SK-N-SH (cell line): ENCODE measurements at regions not wholly inside any gene's neighbourhood (a gene's known extent, or its start where the extent isn't known, plus 50 kb on each side); places are given as distances from the start of the nearest gene placed in this dataset.

ENCODE experiments used
- POLR2AphosphoS5 ChIP-seq: IDR thresholded peaks from 2 replicates; pipeline ENCODE4 v1.6.1; 2012; ENCODE audit warnings: low read depth, low read length
- TCF12 ChIP-seq: IDR thresholded peaks from 2 replicates; pipeline ENCODE4 v1.4.0; 2012
- TF ChIP-seq, protein P1 (sequence below): fragments of 200-600 bp; sonication (generic); IDR thresholded peaks from 2 replicates; pipeline ENCODE4 v1.6.1; 2017; ENCODE audit warnings: antibody characterized with exemption, mild to moderate bottlenecking, moderate library complexity
- TF ChIP-seq, protein P2 (sequence below): IDR thresholded peaks from 2 replicates; pipeline ENCODE4 v1.4.0; 2012; ENCODE audit warnings: low read depth

DNA sequence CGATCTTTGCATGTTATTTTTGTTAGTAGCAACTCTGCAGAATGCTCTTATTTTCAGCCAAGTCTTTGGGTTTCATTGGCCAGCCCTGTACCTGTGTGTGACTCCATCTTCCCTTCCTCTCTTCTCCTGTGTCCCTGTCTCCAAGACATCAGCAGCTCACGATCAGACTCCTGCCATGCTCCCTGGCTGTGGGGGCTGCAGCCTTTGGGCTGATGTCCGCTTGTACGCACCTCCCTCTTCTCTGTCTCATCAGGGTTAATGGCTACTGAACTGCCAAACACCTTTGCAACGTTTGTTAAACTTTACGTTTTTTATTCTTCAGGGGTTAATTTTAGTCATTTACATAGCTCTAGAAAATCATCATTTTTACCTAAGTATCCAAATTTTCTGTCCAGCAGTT is 103.5 kb upstream of the RET start:
- TF ChIP-seq TCF12 (no peak), POLR2AphosphoS5 (no peak)
- TF ChIP-seq, protein P1, sequence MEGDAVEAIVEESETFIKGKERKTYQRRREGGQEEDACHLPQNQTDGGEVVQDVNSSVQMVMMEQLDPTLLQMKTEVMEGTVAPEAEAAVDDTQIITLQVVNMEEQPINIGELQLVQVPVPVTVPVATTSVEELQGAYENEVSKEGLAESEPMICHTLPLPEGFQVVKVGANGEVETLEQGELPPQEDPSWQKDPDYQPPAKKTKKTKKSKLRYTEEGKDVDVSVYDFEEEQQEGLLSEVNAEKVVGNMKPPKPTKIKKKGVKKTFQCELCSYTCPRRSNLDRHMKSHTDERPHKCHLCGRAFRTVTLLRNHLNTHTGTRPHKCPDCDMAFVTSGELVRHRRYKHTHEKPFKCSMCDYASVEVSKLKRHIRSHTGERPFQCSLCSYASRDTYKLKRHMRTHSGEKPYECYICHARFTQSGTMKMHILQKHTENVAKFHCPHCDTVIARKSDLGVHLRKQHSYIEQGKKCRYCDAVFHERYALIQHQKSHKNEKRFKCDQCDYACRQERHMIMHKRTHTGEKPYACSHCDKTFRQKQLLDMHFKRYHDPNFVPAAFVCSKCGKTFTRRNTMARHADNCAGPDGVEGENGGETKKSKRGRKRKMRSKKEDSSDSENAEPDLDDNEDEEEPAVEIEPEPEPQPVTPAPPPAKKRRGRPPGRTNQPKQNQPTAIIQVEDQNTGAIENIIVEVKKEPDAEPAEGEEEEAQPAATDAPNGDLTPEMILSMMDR: no peak
- TF ChIP-seq, protein P2, sequence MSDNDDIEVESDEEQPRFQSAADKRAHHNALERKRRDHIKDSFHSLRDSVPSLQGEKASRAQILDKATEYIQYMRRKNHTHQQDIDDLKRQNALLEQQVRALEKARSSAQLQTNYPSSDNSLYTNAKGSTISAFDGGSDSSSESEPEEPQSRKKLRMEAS: no peak
